Ovary (tissue), 3 donors: ENCODE measurements at regions not wholly inside any gene's neighbourhood (a gene's known extent, or its start where the extent isn't known, plus 50 kb on each side); places are given as distances from the start of the nearest gene placed in this dataset.

Source experiments
- EP300 ChIP-seq: sonication (generic); formaldehyde crosslinking; IDR thresholded peaks from one replicate; pipeline ENCODE4 v1.6.1; 2017; ENCODE audit warnings: antibody characterized with exemption
- TF ChIP-seq, protein P1 (sequence below), 3 donors: fragments of 450-650 bp in 2 of 3; fragments of 200-600 bp in 1 of 3; IDR thresholded peaks; one replicate each; pipeline versions ENCODE4 v1.5.1 to v1.8.0; 2016 to 2022; ENCODE audit warnings: antibody characterized with exemption in 3 of 3, mild to moderate bottlenecking in 1 of 3
- donor health status: DM: no; HTN: no; CAD: no.

DNA sequence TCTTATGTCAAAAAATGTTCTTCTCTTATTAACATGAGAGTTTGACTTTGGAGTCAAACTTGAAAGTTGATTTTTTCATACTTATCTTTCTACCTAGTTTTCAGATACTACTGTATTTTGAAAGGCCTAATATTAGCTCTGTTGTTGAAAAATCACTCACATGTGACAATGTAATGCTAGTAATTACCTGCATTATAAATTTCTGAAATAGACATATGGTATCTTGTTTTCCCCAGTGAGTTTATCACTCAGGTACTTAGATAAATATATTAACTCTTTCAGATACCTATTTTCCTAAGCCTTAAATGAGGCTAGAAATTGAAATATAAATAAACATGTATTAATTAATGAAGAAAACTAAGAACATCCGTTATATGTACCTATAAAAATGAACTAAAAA is 2089.3 kb downstream of the MAT2B start:
- TF ChIP-seq, protein P1, sequence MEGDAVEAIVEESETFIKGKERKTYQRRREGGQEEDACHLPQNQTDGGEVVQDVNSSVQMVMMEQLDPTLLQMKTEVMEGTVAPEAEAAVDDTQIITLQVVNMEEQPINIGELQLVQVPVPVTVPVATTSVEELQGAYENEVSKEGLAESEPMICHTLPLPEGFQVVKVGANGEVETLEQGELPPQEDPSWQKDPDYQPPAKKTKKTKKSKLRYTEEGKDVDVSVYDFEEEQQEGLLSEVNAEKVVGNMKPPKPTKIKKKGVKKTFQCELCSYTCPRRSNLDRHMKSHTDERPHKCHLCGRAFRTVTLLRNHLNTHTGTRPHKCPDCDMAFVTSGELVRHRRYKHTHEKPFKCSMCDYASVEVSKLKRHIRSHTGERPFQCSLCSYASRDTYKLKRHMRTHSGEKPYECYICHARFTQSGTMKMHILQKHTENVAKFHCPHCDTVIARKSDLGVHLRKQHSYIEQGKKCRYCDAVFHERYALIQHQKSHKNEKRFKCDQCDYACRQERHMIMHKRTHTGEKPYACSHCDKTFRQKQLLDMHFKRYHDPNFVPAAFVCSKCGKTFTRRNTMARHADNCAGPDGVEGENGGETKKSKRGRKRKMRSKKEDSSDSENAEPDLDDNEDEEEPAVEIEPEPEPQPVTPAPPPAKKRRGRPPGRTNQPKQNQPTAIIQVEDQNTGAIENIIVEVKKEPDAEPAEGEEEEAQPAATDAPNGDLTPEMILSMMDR (IDR thresholded peaks at IDR 0.05): no peak
- TF ChIP-seq EP300: no peak
